NCI-H82 treated with DMSO at 0.1 percent for 48 hours (cell line): ENCODE measurements at regions not wholly inside any gene's neighbourhood (a gene's known extent, or its start where the extent isn't known, plus 50 kb on each side); places are given as distances from the start of the nearest gene placed in this dataset.
"Not testable (repeated sequence)": the region's sequence is repeated elsewhere in the genome, so short reads cannot be mapped to it uniquely, and the experiment has no call there.

Experiments
- DNase-seq: peaks from one replicate; lab custom pipeline; 2025; ENCODE audit not compliant: unreplicated experiment; lab: John Stamatoyannopoulos, UW

DNA sequence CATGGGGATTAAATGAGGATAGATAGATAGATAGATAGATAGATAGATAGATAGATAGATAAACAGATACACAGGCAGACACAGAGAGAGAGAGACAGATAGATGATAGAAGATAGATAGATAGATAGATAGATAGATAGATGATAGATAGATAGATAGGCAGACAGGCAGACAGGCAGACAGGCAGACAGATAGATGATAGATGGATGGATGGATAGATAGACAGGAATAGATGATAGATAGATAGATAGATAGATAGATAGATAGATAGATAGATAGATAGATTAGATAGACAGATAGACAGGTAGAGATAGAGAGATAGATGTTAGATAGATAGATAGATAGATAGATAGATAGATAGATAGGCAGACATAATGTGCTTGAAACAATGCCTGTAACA is 137.3 kb downstream of the MED10 start:
- not testable (repeated sequence) for DNase-seq

DNA sequence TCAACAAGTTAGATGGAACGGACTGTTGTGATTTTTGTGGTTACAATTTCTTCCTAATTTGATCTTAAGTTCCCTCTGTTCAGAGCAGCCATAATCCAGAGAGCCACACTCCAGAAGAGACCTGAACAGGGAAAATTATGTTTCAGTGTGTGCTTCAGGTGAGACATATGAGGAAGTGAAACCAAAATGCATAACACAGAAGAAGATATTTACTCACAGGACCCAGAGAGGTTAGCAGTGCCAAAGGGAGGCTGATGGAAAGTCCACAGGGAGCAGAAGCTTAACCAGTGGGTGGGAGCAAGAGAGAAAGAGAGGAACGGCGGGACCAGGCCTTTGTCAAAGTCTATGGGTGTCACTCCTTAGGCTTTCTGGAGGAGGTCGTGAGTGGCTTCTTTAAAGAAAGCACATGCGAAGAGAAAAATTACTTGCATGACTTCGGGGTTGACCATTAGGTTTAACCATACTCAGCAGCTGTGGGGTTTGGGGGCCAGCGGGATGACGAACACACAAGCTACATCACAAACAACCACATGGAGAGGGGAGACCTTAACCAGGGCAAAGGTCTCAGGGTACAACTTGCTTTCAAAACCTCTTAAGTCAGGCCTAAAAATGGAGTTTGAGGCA is 141.4 kb downstream of the MED10 start:
- no peak for DNase-seq

DNA sequence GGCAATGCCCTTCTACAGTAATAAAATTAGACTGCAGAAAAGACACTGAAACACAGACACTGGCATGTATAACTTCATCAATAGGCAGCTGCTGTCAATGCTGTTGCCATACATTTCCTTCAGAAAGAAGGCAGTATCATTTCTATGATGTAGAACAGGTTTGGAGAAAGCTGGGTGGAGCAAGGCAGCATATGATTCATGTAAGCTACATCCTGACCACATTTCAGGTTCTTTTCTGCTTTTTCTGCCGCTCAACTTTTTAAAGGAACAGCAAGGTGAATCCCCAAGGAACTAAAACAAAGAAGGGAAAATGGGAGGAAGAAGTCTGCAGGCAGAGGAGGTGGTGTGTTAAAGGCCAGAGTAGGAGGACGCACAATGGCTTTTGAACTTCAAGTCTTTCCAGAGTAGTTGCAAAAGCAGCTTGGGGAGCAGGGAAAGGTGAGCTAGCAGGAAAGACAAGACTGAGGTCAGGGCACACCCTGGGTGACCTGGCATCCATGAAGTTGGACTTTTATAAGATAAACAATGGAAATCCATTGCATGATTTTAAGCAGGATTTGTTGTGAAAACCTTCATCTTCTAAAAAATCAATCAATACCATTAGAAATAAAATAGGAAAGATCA is 142.1 kb downstream of the MED10 start:
- DNase-seq = no peak

DNA sequence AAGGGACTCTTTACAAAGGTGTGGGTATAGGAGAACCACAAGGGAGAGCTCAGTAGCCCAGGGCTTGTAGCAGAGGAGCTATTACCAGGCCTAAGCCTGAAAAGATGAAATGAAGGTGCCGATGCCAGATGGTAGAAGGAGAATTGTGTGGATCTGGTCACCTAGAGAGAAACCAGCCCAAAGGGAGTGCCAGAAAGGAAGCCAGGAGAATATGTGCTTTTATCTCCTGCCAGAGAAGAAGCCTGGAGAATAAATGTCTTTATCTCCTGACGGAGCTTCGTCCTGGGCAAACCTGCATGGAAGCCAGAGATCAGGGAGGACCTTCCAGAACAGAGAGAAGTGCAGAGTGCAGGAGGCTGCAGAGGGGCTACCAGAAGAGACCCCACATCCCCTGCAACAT is 142.6 kb downstream of the MED10 start:
- DNase-seq = no peak

DNA sequence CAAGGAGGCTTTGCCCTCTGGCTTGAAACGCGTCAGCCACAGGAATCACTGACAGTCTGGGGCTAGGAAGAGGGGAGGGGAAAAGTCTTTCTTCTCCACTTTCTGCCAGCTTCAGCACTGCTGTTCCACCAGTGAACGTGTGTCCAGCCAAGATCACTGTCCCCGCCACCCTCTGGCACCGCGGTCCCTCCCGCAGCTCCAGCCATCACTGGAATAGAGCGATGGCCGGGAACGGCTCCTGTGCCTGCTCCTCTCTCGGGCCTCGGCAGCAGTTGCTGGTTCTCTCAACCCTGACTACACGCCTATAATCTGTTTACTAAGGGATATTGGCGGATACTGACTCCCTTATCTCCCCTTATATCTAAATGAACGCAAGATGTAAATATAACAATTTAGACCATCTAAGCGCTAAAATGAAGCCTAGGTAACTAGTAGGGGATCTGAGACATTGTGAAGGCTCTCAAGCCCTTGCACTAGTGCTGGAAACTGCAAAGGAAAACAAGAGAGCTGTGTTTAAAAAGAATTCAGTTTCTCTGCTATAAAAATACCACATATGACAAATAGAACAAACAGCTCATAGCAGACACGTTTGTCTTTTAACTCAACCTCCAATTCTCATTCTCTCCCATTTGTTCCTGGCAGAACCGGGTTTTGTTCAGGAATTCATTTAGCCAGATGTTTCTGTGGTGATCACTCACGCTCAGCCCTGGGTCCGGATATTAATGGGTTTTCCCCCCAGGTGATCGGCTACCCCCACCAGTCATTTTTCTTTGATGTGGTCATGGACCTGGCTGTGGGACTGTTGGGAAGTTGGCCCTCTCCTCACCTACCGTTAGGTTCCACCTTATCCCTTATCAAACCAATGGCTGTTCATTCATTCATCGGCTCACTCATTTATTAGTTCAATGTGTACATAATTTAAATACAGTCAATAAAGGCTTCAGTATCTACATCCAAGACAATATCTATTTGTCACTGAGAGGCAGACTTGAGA is 149.8 kb downstream of the MED10 start:
- no peak for DNase-seq

DNA sequence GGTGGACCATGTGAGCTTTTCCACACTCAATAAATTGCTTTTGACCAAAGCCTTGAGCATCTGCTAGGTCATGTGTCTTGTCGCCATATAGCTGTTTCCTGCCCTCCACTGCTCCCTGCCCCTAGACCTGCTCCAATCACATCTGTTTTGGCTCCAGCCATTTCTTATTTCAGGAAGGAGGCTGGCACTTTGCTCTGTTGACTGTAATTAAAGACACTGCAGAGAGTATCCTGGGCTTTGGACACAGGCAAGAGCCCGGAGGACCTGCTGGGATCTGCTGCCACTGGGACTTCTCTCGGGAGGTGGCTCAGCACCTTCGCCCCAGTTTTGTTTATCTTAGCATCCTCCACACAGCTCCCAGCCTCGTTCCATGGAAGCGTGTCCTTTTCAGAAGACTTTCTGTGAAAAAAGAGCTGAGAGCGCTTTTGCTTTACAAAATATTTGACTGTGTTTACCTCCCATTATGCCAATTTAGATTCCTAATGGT is 153.2 kb downstream of the MED10 start:
- no peak for DNase-seq

DNA sequence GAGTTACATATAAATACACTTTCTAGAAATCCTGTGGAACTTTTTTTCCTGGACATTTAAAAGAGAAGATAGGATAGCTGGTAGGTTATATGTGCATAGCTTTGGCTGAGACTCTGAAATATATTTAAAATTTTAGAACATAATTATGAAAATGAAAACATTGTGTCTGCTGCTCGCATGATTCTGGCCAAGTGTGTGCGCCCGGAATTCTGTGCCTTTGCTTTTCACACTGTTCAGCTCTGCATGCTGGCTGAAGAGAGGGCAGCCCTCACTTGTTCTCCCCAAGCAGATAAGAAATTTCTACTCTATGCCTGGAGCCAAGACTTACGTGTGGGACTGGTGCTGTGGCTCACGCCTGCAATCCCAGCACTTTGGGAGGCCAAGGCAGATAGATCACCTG is 153.9 kb downstream of the MED10 start:
- no peak for DNase-seq

DNA sequence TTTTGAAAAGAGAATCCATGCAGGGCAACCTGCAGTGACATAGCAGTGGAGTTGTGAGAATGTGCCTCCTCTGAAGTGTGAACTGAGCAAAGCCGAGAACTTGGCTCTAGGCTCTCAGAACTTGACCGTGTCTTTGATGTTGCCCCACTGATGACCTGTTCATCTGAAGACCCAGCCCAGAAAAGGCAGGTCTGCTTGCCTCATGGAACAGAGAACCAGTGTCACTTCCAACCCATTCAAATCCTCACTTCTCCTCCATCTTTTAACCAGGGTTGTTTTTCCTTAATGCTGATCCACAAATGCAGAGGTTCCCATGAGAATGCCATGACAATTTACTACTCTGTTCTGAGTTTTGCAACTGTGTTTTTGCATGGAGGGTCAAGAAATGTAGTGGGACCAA is 155.4 kb downstream of the MED10 start:
- no peak for DNase-seq

DNA sequence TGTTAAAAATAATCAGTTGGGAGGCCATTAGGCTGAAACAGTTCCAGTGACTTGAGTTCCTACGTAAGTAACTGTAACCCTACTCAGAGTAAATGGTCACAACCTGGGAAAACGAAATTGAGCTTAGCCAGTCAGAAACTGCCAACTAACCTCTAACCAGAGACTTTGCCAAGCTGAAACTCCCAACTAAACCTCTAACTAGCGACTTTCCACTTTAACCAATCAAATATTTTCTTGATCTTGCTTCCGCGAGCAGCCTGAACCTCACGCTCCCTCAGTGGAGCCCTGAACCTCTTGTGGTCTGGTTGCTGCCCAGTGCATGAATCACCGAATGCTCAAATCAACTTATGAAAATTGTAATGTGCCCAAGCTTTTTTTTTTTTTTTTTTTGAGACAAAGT is 156.2 kb downstream of the MED10 start:
- no peak for DNase-seq

DNA sequence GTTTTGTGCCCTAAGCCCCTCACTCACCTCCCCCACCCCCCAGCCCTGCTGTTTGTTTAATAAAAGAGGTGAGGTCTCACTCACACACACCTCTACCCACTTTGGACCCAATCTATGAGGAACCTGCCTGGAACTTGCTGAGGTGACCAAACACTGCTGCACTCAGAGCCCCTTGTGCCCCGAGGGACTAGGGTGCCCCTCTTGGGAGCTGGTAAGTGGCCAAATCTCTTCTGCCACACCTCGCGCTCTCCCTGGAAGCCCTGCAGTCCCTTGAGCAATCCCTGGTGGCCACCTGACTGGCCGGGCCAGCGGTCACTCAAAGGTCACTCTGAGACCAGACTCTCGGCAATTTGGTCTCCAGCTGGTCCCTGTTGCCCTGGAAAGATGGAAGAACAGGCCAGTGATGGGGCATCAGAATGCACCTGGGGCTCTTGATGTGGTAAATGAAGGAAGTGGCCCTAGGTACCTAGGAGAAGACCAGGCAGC is 157.2 kb downstream of the MED10 start:
- no peak for DNase-seq

DNA sequence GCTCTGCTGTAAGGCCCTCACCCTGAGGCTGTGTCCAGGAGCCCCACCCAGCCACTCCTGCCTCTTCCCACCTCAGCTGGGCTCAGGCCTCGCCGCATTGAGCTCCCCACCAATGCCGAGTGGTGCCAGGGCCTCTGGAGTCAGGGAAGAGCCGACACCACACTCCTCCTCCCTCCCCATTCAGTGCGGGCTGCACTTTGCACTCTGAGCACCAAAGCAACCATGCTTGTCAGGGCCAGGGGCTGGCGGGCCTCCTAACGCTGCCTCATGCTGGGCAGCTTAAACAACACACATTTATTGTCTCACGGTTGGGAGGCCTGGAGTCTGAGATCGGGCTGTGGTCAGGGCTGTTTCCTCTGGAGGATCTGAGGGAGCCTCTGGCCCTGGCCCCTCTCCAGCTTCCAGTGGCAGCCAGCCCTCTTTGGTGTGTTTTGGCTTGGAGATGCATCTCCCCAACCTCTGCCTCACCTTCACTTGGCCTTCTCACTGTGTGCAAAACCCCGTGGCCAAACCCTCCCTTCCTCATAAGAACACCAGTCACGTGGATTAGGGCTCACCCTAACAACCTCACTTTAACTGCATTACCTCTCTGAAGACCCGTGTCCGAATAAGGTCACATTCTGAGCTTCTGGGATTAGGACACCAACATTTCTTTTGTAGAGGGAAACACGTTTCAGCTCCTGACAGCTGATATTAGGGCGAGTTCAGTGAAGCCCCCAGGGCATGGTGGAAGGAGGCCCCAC is 157.8 kb downstream of the MED10 start:
- DNase-seq = no peak

DNA sequence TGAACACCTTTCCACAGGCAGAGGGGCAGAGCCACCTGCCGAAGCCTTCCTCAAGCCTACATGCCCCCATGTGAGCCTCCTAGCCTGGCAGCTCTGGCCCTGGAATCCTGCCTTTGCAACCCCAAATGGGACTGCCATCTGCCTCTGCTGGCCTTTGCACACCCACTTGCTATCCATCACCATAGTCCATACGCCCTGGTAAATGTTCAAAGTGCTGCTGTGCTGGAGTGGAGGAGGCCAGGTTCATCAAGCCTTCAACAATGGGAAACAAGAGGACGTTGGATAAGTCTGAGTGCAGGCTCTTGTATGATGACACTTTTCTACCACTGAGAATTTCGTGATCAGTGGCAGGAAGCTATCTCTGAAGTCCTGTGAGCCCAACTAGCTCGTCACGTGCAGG is 159.8 kb downstream of the MED10 start:
- no peak for DNase-seq

DNA sequence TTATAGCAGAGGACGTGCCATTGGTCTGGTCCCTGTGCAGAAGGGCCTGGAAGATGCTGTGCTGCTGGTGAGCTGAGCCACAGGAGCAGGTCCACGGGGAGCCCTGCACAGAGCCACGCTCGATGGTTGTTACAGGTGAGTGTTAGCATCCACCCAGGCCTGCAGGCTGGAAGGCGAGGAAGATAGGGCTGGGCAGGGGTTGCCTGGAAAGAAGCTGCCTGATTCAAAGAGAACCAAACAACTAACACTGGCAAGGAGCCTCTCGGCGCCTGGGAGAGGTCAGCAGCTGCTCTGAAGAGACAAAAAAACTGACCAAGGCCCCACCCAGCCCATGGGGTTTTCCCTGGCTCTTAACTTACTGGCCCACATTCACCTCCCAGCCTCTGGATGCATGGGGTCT is 160.2 kb downstream of the MED10 start:
- no peak for DNase-seq

DNA sequence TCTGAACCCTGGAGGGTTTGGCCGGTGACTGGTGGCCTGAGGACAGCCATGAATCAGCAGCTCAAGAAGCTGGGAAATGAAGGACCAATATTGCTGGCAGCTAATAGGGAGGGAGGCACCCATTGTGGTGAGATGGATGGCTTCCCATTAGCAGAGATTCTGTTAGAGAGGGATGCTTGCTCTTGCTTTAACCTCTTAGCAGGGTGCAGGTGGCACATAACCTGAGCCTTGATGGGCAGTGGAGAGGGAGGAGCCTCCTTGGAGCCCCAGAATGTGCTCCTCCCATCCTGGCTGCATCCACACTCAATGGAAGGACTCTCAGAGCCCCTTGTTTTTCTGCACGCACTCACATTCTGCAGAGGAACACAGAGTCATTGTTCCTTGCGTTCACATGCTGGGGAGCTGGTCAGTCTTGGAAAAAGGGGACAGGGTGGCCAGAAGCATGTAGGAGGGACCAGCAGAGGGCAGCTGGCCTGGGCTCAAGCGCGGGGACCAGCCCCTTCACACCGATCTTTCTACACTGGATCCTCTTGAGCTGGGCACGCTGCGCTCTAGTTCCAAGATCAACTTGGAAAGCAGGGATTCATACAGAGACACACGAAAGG is 161.8 kb downstream of the MED10 start:
- DNase-seq = no peak

DNA sequence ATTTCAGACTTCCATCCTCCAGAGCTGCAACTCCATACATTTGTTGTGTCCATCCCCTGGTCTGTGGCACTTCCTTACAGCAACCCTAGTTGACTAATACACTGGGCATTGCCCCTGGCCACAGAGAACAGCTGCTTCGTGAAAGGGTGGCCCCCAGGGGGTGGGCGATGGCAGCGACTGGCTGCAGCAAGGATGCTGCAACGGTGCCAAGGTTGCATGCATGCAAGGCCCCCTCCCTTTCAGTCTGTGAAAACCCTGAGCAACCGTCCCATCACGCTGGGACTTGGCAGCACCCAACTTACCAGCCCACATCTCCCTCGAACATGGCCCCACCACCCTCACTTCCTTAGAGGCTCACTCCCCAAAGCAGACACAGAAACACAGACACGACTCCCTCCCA is 162.5 kb downstream of the MED10 start:
- DNase-seq = no peak

DNA sequence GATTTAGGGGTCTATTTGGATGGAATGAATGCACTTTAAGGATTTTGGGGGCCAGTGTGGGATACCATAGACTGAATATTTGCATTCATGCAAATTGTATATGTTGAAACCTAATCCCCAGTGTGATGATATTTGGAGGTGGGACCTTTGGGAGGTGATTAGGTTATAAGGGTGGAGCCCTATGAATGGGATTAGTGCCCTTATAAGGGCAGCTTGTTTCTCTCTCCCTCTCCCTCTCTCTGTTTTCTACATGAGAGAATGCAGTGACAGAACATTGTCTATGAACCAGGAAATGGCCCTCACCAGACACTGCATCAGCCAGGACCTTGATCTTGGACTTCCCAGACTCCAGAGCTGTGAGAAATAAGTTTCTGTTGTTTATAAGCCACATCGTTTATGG is 166.1 kb downstream of the MED10 start:
- DNase-seq = no peak

DNA sequence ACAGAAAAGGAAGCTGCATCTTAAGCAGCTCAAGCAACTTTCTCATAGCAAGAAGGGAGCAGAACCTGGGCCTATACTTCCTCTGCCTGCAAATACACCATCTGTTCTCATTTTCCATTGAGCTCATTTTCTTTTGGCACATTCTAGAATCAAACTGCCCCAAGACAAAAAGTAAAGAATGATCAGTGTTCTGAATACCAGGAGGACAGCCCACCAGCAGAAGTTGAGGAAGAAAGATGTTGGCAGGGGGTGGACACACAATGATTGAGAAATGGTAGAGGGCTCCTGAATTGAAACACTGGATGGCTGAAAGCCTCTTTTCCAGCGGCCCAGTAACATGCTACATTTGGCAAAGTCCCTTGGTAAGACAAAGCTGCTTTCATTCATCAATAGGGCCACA is 171.8 kb downstream of the MED10 start:
- no peak for DNase-seq

DNA sequence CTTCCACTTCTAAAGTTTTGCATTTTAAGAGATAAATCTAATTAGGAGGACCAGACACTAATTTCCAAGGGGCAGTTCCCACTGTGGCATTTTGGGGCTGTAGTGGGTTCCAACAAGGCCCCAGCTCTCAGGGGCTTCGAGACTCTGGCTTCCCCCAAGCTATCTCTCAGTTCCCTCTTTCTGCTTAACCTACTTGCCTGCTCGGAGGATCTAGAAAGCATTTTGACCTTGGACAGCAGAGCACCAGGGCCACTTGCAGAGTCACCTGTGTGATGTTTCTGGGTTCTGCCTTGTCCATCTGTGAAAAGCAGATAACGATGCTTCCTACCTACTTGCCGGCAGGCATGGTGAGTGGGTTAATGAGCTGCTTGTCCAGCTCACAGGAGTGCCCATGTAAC is 175.4 kb downstream of the MED10 start:
- DNase-seq = no peak

DNA sequence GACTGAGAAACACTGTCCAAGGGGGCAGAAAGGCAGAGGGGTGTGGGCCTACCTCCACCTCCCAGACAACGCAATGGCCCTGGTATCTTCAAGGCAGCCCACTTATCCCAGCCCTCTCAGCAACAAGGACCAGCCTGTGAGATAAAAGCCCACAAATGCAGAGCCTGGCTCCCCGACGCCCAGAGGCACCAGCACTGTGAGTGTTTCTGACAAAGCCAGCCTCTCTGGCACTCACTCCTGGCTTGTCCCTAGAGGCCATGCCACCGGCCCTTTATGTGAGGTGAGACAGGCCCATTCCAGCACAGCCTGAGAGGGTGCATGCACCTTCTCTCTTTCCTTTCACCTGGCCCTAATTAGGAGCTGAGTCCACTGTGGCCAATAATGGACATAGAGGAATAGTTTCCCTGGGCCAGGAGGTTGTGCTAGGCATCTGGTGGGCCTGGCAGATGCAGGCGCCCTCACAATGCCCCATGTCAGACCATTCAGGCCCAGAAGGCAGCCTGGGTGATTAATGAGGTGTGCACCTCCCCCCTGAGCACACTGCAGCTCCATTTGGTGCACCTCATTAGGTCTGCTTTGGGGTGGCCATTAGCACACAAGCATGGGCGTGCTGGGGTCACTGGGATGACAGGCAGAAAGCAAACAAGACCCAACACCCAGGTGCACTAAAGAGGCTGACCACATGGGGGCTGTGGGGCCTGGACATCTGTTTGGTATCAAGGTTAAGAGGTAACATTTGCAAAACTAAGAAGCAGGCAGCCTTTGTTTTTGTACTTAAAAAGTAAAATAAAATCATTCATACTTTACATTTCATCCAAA is 176.0 kb downstream of the MED10 start:
- no peak for DNase-seq

DNA sequence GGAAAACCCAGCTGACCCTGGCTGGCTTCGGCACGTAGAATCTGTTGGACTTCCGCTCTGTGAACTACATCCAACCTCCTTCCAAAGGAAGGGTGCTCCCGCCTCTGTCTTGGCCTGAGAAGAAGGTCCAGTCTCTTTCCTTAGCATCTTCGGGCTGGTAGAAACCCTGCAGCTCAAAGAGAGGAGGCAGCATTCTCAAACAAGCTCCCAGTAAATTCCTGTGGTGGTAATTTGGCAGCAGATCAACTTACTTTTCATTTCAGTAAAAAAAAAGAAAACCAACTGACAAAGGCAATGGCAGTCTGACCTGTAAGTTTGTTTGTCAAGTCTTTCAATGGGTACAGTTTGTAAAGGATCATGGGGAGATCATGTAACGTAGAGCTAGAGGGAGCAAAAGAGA is 176.7 kb downstream of the MED10 start:
- no peak for DNase-seq
